Right renal cortex interstitium (tissue), 3 donors: ENCODE measurements at regions not wholly inside any gene's neighbourhood (a gene's known extent, or its start where the extent isn't known, plus 50 kb on each side); places are given as distances from the start of the nearest gene placed in this dataset.
A peak's percentile ranks its signal among the peaks of the same experiment; 100 is the strongest.
"Not testable (repeated sequence)": the region's sequence is repeated elsewhere in the genome, so short reads cannot be mapped to it uniquely, and the experiment has no call there.

ENCODE experiments used
- DNase-seq, 3 donors: peaks; one replicate each; pipeline ENCODE4 v3.0.0-alpha.2; 2013; ENCODE audit warnings: low read depth in 3 of 3, low spot score in 2 of 3

- no peak for DNase-seq
Measured at GRCh38 chr11:121873766-121874165, 242.2 kb downstream of the BLID start.

DNA sequence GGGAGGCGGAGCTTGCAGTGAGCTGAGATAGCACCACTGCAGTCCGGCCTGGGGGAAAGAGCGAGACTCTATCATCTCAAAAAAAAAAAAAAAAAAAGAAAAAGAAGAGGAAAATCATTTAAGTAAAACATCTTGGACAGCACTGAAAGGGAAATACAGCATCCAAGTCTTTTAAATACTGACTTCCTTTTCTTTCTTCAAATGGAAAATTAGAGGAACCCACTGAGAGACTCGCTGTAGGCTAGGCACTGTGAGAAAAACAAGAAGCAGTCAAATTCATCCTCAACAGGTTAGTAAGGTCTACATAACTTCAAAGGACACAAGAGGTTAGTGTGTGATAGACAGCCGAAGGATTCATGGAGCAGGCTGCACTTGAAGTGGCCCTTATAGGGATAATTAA, 243.7 kb downstream of the BLID start:
- DNase-seq = no peak

DNA sequence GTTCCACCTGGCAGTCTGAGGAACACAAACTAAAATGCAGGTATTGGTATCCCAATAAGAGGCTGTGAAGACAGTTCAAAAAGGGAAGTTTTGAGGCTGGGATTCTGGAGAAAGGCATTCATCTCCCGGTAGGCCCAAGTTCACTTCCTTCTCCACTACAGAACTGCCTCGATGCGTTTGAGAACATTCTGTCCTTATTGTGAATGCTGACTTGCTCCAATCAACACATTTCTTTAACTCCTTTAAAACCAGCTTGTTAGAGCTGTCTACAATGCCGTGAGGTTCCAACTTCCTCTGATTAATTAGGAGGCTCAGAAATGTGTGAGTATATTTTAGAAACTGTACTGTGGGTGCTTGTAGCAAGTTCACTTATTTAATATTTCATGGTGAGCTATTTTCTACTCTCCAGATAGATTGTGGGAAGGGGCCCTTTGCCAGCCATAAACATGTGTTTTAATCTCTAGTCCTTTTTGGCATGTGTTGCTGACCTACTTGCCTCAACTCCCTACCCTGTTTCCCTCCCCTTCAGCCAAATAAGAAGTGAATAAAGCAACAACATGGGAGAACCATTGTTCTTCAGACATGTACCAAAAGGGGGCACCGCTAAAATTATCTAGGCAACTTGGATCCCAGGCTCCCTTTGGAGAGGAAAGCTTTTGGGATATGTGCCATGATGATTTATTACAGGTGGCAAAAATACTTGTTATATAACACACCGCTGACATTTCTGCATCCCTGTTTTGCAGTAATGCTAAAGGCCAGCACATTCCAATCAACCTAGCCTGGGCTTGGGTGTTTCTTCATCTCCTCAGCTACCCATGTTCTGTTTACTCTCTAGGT, 245.6 kb downstream of the BLID start:
- DNase-seq = no peak

- DNase-seq = no peak
Measured at GRCh38 chr11:121869478-121869877, 246.5 kb downstream of the BLID start.

GRCh38 chr11:121866754-121867153, 249.3 kb downstream of the BLID start:
- DNase-seq = no peak

- no peak for DNase-seq
Measured at GRCh38 chr11:121864660-121865059, 251.4 kb downstream of the BLID start.

GRCh38 chr11:121863126-121863525, 252.9 kb downstream of the BLID start:
- no peak for DNase-seq

DNA sequence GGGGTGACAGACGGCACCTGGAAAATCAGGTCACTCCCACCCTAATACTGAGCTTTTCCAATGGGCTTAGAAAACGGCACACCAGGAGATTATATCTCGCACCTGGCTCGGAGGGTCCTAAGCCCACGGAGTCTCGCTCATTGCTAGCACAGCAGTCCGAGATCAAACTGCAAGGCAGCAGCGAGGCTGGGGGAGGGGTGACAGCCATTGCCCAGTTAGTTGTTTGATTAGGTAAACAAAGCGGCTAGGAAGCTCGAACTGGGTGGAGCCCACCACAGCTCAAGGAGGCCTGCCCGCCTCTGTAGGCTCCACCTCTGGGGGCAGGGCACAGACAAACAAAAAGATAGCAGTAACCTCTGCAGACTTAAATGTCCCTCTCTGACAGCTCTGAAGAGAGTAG, 260.9 kb downstream of the BLID start:
- DNase-seq = not testable (repeated sequence)

DNA sequence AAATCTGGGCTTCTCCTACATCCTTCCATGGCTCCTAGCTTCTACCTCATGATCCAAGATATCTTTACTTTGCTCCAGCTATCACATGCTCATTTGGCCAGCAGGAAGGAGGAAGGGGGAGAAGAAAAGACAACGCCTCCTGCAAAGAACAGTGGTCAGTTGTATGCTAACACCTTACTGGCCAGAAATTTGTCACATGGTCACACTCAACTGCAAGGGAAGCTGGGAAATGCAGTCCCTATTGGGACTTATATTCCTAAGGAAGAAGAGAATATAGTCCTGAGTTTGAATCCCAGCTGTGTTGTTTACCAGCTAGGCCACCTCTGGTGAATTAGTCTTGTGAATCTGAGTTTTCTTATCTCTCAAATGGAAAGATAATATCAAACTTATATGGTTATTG, 272.0 kb downstream of the BLID start:
- DNase-seq = no peak

- no peak for DNase-seq
Measured at GRCh38 chr11:121842192-121842585, 273.8 kb downstream of the BLID start.

DNA sequence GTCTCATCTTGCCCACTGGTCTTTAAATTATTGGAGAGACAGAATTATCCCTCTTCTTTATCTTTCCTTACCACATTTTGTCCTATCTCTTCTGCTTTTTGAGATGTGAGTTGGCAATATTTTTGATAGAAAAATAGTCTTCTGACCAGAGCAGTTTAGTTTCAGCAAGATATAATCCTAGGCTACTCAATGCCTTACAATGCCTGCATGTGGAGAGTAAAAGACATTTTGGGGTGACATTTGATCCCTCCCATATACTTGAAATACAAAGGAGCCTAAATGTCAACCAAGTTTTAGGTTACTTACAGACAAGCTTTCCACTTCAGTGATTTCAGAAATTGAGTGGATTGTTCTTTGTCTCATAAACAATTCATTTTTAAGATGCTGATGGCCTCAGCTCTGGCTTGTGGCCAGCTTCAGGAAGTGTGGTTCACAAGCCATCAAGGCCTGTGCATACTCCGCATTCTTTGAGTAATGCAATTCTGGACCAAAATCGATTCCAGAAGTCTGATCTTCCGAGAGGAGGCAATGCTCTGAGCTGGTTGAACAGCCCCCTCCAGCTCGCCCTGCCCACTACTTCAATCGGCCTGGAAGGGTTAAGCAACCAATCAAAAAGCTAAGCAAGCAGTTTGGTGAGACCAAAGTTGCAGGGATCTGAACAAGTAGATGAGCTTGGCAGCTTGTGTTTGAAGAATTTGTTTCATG, 274.4 kb downstream of the BLID start:
- DNase-seq = no peak

DNA sequence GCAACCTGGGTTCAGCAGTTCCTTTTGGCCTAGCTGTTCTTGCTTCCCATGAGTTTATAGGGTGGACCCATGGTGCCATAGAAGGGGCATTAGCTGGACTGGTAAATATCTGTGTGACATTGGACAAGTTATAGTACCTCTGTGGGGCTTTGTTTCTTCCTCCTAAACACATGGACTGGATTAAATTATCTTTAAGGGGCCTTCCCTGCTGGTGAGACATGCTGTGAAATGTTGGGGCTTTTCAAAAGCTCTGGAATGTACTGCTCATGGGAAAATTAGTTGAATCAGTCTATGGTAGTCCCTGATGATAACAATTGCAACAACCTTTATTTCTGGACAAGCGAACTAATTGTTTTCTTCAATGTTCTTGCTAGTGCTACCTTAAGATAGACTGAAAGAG, 276.2 kb downstream of the BLID start:
- no peak for DNase-seq

- DNase-seq = no peak
Measured at GRCh38 chr11:121838571-121838970, 277.4 kb downstream of the BLID start.

GRCh38 chr11:121833970-121834369, 282.0 kb downstream of the BLID start:
- no peak for DNase-seq

DNA sequence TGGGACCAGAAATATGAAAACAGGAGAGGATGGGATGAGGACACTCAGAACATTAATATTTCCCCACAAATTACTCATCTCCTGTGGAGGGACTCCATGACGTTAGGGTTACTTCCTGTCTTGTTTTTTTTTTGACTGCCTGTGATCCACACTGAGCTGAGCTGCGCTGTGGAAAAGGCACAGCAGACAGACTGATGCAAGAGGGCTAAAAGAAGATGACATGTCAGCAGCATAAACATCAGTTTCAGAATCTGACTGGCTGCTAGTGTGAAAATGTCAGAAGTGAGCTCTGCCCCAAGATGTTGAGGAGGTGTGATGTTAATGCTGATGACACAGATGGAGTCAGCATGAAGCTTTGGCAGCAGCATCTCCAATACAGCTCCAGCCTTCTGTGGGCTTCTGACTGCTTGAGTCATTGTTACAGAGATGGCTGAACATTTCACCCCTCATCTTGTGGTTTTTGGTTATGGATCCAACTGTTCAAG, 286.8 kb downstream of the BLID start:
- DNase-seq = no peak

- no peak for DNase-seq
Measured at GRCh38 chr11:121814962-121815361, 301.1 kb downstream of the BLID start.

DNA sequence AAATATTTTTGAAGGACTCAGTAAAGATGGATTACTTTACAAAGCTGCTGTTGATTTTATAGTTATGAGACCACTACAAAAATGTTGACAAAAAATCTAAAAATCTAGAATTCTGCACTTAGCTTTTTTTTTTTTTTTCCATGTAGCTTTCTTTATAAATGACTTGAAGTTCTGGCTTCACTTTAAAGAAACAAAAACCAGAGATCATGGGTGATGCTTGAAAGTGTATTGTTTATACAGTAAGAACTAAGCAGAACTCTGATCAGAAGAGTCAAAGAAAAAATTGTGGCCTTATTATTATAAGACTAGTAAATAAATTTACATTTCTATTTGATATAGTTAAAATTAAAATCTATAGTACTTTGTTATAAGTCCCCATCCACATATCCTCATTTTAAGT, 301.7 kb downstream of the BLID start:
- no peak for DNase-seq

GRCh38 chr11:121810291-121810690, 305.7 kb downstream of the BLID start:
- no peak for DNase-seq

DNA sequence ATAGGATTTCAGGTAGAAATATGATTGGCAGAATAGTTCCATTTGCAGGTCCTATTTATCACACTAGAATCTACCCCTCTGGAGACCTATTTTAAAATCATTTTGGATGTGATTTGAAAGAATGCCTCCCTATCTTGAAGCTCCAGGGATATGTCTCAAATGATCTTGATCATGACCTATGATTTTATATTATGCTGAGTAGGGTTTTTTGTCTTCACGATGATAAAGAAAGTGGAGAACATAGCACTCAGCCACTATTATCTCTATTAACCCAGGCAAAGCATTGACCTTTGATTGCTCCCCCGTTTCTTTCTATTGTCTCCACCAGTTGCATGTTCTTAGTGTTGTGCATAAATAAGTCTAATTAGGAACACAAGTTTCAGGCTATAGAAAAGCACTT, 307.9 kb downstream of the BLID start:
- no peak for DNase-seq

DNA sequence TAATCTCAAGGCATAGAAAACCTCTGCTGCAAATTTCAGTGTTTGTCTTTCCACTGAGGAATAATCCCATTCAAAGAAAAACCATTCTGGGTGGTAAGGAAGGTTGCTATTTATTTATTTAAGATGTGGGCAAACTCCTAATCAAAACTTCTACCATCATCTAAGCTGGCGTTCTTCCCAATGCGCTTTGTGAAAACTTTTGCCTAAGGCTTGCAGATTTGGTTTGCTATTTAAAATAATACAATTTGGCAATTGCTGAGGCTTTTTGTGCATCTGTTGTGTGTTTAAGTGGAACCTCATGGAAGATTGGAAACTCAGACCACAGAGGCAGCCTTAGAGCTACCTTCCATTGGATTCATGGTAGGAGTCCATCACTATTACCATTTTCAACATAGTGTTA, 309.0 kb downstream of the BLID start:
- DNase-seq = no peak

- peak; percentile 67 to 76 (median 73) for DNase-seq
Measured at GRCh38 chr11:121802542-121802941, 313.5 kb downstream of the BLID start.

GRCh38 chr11:121801781-121802180, 314.2 kb downstream of the BLID start:
- no peak for DNase-seq
